K562 (cell line): ENCODE measurements at regions not wholly inside any gene's neighbourhood (a gene's known extent, or its start where the extent isn't known, plus 50 kb on each side); places are given as distances from the start of the nearest gene placed in this dataset.

Experiments used
- BRCA1 ChIP-seq, 2 experiments: fragments of 450-650 bp in 1 of 2; sonication (generic) in 1 of 2; formaldehyde crosslinking in 1 of 2; IDR thresholded peaks; 2 replicates each; pipeline versions ENCODE4 v1.5.0 to v1.6.1; 2017 to 2020; ENCODE audit warnings: mild to moderate bottlenecking in 1 of 2, missing genetic modification reagents in 1 of 2
- CREB1 ChIP-seq, 2 experiments: sonication (generic) in 1 of 2; formaldehyde crosslinking in 1 of 2; IDR thresholded peaks; 2 replicates each; pipeline versions ENCODE4 v1.6.1 to v1.8.0; 2012 to 2022; ENCODE audit warnings: inconsistent platforms in 1 of 2, mild to moderate bottlenecking in 1 of 2, missing genetic modification reagents in 1 of 2, moderate library complexity in 1 of 2
- HMG20A ChIP-seq: fragments of 450-650 bp; formaldehyde crosslinking; conservative IDR thresholded peaks from 2 replicates; pipeline ENCODE4 v1.4.0; 2020; ENCODE audit warnings: mild to moderate bottlenecking, mixed read lengths
- NR2C2 ChIP-seq, 2 experiments: fragments of 200-800 bp in 1 of 2; sonication (Bioruptor generic) in 1 of 2; sonication (generic) in 1 of 2; formaldehyde crosslinking in 1 of 2; IDR thresholded peaks; 2 replicates each; pipeline versions ENCODE4 v1.6.1 to v1.8.0; 2016 to 2022; ENCODE audit warnings: mild to moderate bottlenecking in 1 of 2, missing compliant biosample characterization in 1 of 2, missing genetic modification characterization in 1 of 2, missing genetic modification reagents in 1 of 2
- VEZF1 ChIP-seq: fragments of 200-800 bp; sonication (Bioruptor generic); IDR thresholded peaks from 2 replicates; pipeline ENCODE4 v1.6.1; 2017; ENCODE audit warnings: missing genetic modification characterization, missing compliant biosample characterization
- ZBTB26 ChIP-seq: fragments of 450-650 bp; formaldehyde crosslinking; IDR thresholded peaks from 2 replicates; pipeline ENCODE4 v1.4.0; 2022; ENCODE audit warnings: missing genetic modification characterization
- ZNF408 ChIP-seq: fragments of 250-450 bp; sonication (Bioruptor Pico); IDR thresholded peaks from 2 replicates; pipeline ENCODE4 v1.4.0; 2020; ENCODE audit warnings: low read depth, mild to moderate bottlenecking, moderate library complexity
- ZNF766 ChIP-seq: fragments of 200-800 bp; sonication (Bioruptor generic); conservative IDR thresholded peaks from 2 replicates; pipeline ENCODE4 v1.6.1; 2016; ENCODE audit warnings: missing genetic modification characterization, missing compliant biosample characterization
- TF ChIP-seq, protein P1 (sequence below): fragments of 250-450 bp; sonication (Bioruptor Pico); IDR thresholded peaks from 2 replicates; pipeline ENCODE4 v1.4.0; 2020; ENCODE audit warnings: mild to moderate bottlenecking, moderate library complexity, borderline replicate concordance
- TF ChIP-seq, protein P2 (sequence below), 2 experiments: fragments of 450-650 bp; IDR thresholded peaks; 2 replicates each; pipeline ENCODE4 v1.6.1; 2016

DNA sequence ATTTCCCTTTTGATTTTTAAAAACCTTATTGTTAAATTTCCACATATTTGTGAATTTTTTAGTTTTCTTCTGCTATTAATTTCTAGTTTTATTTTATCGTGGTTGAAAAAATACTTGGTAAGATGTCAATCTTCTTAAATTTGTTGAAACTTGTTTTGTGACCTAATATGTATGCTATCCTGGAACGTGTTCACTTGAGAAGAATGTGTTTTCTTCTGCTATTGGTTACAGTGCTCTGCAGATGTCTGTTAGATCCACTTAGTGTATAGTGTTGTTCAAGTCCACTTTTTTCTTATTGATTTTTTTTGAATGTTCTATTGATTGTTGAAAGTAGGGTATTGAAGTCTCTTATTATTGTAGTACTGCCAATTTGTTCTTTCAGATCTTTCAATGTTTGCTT, 116.5 kb upstream of the NETO1 start (continued):
- no peak for TF ChIP-seq BRCA1 (IDR thresholded peaks at IDR 0.05)
- no peak for TF ChIP-seq BRCA1 (CRISPR knock-in tag; IDR thresholded peaks at IDR 0.05)
- no peak for TF ChIP-seq ZBTB26 (CRISPR knock-in tag)
- TF ChIP-seq ZNF766, result no peak
- TF ChIP-seq CREB1 (IDR thresholded peaks at IDR 0.05), result no peak
- no peak for TF ChIP-seq CREB1 (CRISPR knock-in tag; IDR thresholded peaks at IDR 0.05)
- no peak for TF ChIP-seq ZNF408
- TF ChIP-seq, protein P1, sequence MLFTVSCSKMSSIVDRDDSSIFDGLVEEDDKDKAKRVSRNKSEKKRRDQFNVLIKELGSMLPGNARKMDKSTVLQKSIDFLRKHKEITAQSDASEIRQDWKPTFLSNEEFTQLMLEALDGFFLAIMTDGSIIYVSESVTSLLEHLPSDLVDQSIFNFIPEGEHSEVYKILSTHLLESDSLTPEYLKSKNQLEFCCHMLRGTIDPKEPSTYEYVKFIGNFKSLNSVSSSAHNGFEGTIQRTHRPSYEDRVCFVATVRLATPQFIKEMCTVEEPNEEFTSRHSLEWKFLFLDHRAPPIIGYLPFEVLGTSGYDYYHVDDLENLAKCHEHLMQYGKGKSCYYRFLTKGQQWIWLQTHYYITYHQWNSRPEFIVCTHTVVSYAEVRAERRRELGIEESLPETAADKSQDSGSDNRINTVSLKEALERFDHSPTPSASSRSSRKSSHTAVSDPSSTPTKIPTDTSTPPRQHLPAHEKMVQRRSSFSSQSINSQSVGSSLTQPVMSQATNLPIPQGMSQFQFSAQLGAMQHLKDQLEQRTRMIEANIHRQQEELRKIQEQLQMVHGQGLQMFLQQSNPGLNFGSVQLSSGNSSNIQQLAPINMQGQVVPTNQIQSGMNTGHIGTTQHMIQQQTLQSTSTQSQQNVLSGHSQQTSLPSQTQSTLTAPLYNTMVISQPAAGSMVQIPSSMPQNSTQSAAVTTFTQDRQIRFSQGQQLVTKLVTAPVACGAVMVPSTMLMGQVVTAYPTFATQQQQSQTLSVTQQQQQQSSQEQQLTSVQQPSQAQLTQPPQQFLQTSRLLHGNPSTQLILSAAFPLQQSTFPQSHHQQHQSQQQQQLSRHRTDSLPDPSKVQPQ (CRISPR knock-in tag), result no peak
- TF ChIP-seq HMG20A (CRISPR knock-in tag), result no peak
- no peak for TF ChIP-seq VEZF1
- no peak for TF ChIP-seq NR2C2 (CRISPR knock-in tag; IDR thresholded peaks at IDR 0.05)
- no peak for TF ChIP-seq NR2C2 (tag; IDR thresholded peaks at IDR 0.05)
- TF ChIP-seq, protein P2, sequence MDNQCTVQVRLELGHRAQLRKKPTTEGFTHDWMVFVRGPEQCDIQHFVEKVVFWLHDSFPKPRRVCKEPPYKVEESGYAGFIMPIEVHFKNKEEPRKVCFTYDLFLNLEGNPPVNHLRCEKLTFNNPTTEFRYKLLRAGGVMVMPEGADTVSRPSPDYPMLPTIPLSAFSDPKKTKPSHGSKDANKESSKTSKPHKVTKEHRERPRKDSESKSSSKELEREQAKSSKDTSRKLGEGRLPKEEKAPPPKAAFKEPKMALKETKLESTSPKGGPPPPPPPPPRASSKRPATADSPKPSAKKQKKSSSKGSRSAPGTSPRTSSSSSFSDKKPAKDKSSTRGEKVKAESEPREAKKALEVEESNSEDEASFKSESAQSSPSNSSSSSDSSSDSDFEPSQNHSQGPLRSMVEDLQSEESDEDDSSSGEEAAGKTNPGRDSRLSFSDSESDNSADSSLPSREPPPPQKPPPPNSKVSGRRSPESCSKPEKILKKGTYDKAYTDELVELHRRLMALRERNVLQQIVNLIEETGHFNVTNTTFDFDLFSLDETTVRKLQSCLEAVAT (IDR thresholded peaks at IDR 0.05), result no peak
